ENCODE measurements at regions not wholly inside any gene's neighbourhood (a gene's known extent, or its start where the extent isn't known, plus 50 kb on each side); places are given as distances from the start of the nearest gene placed in this dataset.

DNA sequence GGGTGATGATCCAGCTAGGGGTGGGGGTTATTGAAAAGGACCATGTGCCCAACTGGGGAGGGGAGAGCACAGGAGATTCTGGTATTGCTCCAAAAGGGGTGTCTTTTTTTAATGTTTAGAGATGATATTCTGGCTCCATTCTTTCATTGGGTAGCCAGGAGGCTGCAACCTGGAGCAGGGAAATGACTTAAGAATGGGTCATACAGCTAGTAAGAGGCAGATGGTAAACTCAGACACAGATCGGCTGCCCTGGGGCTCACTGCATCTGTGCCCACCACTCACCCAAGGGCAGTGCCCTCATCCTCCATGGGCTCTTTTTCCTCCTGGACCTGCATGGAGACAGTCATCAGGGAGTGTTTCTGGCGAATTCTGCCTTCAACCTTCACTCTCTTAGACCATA, 302.0 kb upstream of the PRDM1 start:
- H3K36me3 ChIP-seq (ENCODE audit: control insufficient read depth in 2 of 2, extremely low read depth in 1 of 2, insufficient read depth in 2 of 2, low read length in 2 of 2): no peaks in the 10 kb centered on the region
- H3K4me3 ChIP-seq (replicated peaks in 1 of 3; ENCODE audit: insufficient read depth in 1 of 3, low read depth in 1 of 3, low read length in 3 of 3): no peak overlapping the region
- no peak for DNase-seq (ENCODE audit: low read depth, low spot score)
- intact Hi-C loops (cut with micrococcal nuclease) (no loop called here), dilution Hi-C loops (cut with MboI; ENCODE audit: extremely low pct_ligation_motif_present, low sequenced_read_pairs) (no loop called here)
- H2AFZ ChIP-seq (ENCODE audit: low read depth, low read length): no peak overlapping the region
- H3K27ac ChIP-seq (ENCODE audit: insufficient read depth, low read depth, low read length): no peak overlapping the region
- no peaks in the 10 kb centered on the region for H3K4me1 ChIP-seq (ENCODE audit: control insufficient read depth, extremely low read depth, insufficient read depth, low read length)
- no peaks in the 10 kb centered on the region for H3K9me1 ChIP-seq (replicated peaks; ENCODE audit: control insufficient read depth, extremely low read depth, insufficient read depth, low read length)
- H3K4me2 ChIP-seq (ENCODE audit: insufficient read depth, low read length): no peak overlapping the region
- no peaks in the 10 kb centered on the region for H4K20me1 ChIP-seq (replicated peaks; ENCODE audit: control insufficient read depth, extremely low read depth, insufficient read depth, low read length)
- no peaks in the 10 kb centered on the region for H3K9me3 ChIP-seq (replicated peaks; ENCODE audit: control insufficient read depth, insufficient read depth, low read length)
- H3K27me3 ChIP-seq (ENCODE audit: control insufficient read depth in 2 of 2, insufficient read depth in 2 of 2, low read length in 2 of 2): peaks cover 0 to 1% of the 10 kb centered on the region in 2 experiments
- no peak for FAIRE-seq
- ChIA-PET CTCF (no interaction called here), POLR2A (no interaction called here)
- H3K9ac ChIP-seq (replicated peaks; ENCODE audit: extremely low read depth, insufficient read depth, low read length): no peak overlapping the region
- no TSS peak for BruUV-seq (replicated peaks)
- TF ChIP-seq CTCF (IDR thresholded peaks at IDR 0.05; ENCODE audit: extremely low read depth in 1 of 2, insufficient read depth in 1 of 2, low read depth in 1 of 2, low read length in 2 of 2) (no peak), POLR2AphosphoS5 (IDR thresholded peaks at IDR 0.05; ENCODE audit: insufficient read depth, low read depth, low read length) (no peak), EZH2 (IDR thresholded peaks at IDR 0.05; ENCODE audit: borderline replicate concordance, low read depth, low read length, severe bottlenecking) (no peak), JUN (IDR thresholded peaks at IDR 0.05; ENCODE audit: borderline replicate concordance, insufficient read depth, insufficient read length, low read depth) (no peak), GATA2 (IDR thresholded peaks at IDR 0.05; ENCODE audit: insufficient read depth, insufficient read length, low read depth, low read length) (no peak), MYC (IDR thresholded peaks at IDR 0.05; ENCODE audit: low read depth, low read length) (no peak), FOS (IDR thresholded peaks at IDR 0.05; ENCODE audit: borderline replicate concordance, insufficient read depth, low read length) (no peak), POLR2A (IDR thresholded peaks at IDR 0.05; ENCODE audit: low read depth, low read length) (no peak)
- TF ChIP-seq, protein P1, sequence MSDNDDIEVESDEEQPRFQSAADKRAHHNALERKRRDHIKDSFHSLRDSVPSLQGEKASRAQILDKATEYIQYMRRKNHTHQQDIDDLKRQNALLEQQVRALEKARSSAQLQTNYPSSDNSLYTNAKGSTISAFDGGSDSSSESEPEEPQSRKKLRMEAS (IDR thresholded peaks at IDR 0.05; ENCODE audit: insufficient read depth, insufficient read length): no peak
- H3K79me2 ChIP-seq (ENCODE audit: control insufficient read depth, insufficient read depth, low read length): no peaks in the 10 kb centered on the region
